ENCODE measurements at regions not wholly inside any gene's neighbourhood (a gene's known extent, or its start where the extent isn't known, plus 50 kb on each side); places are given as distances from the start of the nearest gene placed in this dataset.

DNA sequence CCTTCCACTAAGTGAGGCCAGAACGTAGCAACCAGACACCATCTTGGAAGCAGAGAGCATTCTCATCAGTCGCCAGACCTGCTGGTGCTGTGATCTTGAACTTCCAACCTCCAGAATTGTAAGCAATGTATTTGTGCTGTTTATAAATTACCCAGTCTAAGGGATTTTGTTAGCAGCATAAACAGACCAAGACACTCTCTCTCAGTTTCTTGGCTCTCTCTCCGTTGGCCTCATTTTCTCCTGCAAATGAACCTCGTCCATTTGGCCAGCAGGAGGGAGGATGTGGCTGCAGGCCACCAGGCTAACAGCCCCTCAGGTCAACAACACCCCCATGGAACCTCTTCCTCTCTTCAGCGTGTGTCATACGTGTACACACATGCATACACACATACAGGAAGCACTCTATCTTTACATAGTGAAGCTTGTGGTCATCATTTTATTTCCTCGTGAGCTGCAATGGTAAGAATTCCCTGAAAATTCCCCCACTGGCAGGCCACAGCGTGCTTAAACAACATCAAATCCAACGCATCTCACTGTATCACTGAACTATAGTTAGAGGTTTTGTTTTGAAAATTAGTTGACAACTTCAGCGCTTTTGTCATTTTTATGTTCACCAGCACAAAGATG, 62.8 kb upstream of the PPP1R26 start:
- TF ChIP-seq, protein P1, sequence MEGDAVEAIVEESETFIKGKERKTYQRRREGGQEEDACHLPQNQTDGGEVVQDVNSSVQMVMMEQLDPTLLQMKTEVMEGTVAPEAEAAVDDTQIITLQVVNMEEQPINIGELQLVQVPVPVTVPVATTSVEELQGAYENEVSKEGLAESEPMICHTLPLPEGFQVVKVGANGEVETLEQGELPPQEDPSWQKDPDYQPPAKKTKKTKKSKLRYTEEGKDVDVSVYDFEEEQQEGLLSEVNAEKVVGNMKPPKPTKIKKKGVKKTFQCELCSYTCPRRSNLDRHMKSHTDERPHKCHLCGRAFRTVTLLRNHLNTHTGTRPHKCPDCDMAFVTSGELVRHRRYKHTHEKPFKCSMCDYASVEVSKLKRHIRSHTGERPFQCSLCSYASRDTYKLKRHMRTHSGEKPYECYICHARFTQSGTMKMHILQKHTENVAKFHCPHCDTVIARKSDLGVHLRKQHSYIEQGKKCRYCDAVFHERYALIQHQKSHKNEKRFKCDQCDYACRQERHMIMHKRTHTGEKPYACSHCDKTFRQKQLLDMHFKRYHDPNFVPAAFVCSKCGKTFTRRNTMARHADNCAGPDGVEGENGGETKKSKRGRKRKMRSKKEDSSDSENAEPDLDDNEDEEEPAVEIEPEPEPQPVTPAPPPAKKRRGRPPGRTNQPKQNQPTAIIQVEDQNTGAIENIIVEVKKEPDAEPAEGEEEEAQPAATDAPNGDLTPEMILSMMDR (IDR thresholded peaks at IDR 0.05), result no peak
- TF ChIP-seq POLR2A (IDR thresholded peaks at IDR 0.05; ENCODE audit: low read length), result no peak
- no peak for TF ChIP-seq CHD2 (IDR thresholded peaks at IDR 0.05; ENCODE audit: low read length, partially characterized antibody)

Data from A549 (cell line).